ENCODE measurements at regions not wholly inside any gene's neighbourhood (a gene's known extent, or its start where the extent isn't known, plus 50 kb on each side); places are given as distances from the start of the nearest gene placed in this dataset.
"Not testable (repeated sequence)": the region's sequence is repeated elsewhere in the genome, so short reads cannot be mapped to it uniquely, and the experiment has no call there.

GRCh38 chr5:72703876-72704275, 112.6 kb upstream of the TNPO1 start:
- Mint-ChIP-seq H3K36me3 (ENCODE audit: low read depth) (no peaks in the 10 kb centered on the region), H3K27me3 (peaks cover 27% of the 10 kb centered on the region), H3K4me3 (no peak overlapping the region), H3K4me1 (ENCODE audit: low read depth) (no peaks in the 10 kb centered on the region), H3K9me3 (peaks cover 2% of the 10 kb centered on the region), H3K27ac (no peak overlapping the region)
- DNase-seq, result no peak

GRCh38 chr5:72702881-72703434, 113.5 kb upstream of the TNPO1 start:
- H3K27me3 Mint-ChIP-seq, result peaks cover 25% of the 10 kb centered on the region
- no peaks in the 10 kb centered on the region for H3K4me1 Mint-ChIP-seq (ENCODE audit: low read depth)
- H3K4me3 Mint-ChIP-seq, result no peak overlapping the region
- H3K36me3 Mint-ChIP-seq (ENCODE audit: low read depth), result no peaks in the 10 kb centered on the region
- DNase-seq, result no peak
- H3K27ac Mint-ChIP-seq, result no peak overlapping the region
- peaks cover 2% of the 10 kb centered on the region for H3K9me3 Mint-ChIP-seq

GRCh38 chr5:72702105-72702504, 114.4 kb upstream of the TNPO1 start:
- not testable (repeated sequence) for H3K4me1 Mint-ChIP-seq (ENCODE audit: low read depth); H3K9me3 Mint-ChIP-seq; H3K27ac Mint-ChIP-seq; H3K36me3 Mint-ChIP-seq (ENCODE audit: low read depth); H3K4me3 Mint-ChIP-seq; DNase-seq
- H3K27me3 Mint-ChIP-seq, result peaks cover 19% of the 10 kb centered on the region

- no peak for DNase-seq
- Mint-ChIP-seq H3K9me3 (peaks cover 2% of the 10 kb centered on the region), H3K27me3 (peaks cover 17% of the 10 kb centered on the region), H3K36me3 (ENCODE audit: low read depth) (no peaks in the 10 kb centered on the region), H3K4me3 (no peak overlapping the region), H3K4me1 (ENCODE audit: low read depth) (no peaks in the 10 kb centered on the region), H3K27ac (no peak overlapping the region)
Measured at GRCh38 chr5:72698481-72698880, 118.0 kb upstream of the TNPO1 start.

GRCh38 chr5:72697622-72698021, 118.8 kb upstream of the TNPO1 start:
- no peak overlapping the region for H3K4me3 Mint-ChIP-seq

GRCh38 chr5:72695659-72696058, 120.8 kb upstream of the TNPO1 start:
- H3K27me3 Mint-ChIP-seq, result peaks cover 34% of the 10 kb centered on the region
- H3K27ac Mint-ChIP-seq, result no peak overlapping the region
- no peaks in the 10 kb centered on the region for H3K4me1 Mint-ChIP-seq (ENCODE audit: low read depth)
- H3K9me3 Mint-ChIP-seq, result no peaks in the 10 kb centered on the region
- DNase-seq, result no peak
- H3K36me3 Mint-ChIP-seq (ENCODE audit: low read depth), result no peaks in the 10 kb centered on the region
- no peak overlapping the region for H3K4me3 Mint-ChIP-seq

More at GRCh38 chr5:72697622-72698021, 118.8 kb upstream of the TNPO1 start:
- H3K27ac Mint-ChIP-seq, result no peak overlapping the region
- peaks cover 2% of the 10 kb centered on the region for H3K9me3 Mint-ChIP-seq
- no peaks in the 10 kb centered on the region for H3K4me1 Mint-ChIP-seq (ENCODE audit: low read depth)
- peaks cover 25% of the 10 kb centered on the region for H3K27me3 Mint-ChIP-seq
- H3K36me3 Mint-ChIP-seq (ENCODE audit: low read depth), result no peaks in the 10 kb centered on the region
- DNase-seq, result no peak

- no peaks in the 10 kb centered on the region for H3K9me3 Mint-ChIP-seq
- no peak overlapping the region for H3K4me3 Mint-ChIP-seq
- no peaks in the 10 kb centered on the region for H3K4me1 Mint-ChIP-seq (ENCODE audit: low read depth)
- peaks cover 41% of the 10 kb centered on the region for H3K27me3 Mint-ChIP-seq
- no peaks in the 10 kb centered on the region for H3K36me3 Mint-ChIP-seq (ENCODE audit: low read depth)
- no peak overlapping the region for H3K27ac Mint-ChIP-seq
- no peak for DNase-seq
Measured at GRCh38 chr5:72694856-72695255, 121.6 kb upstream of the TNPO1 start.

- no peak overlapping the region for H3K4me3 Mint-ChIP-seq
- peaks cover 41% of the 10 kb centered on the region for H3K27me3 Mint-ChIP-seq
- H3K9me3 Mint-ChIP-seq, result no peaks in the 10 kb centered on the region
- no peaks in the 10 kb centered on the region for H3K4me1 Mint-ChIP-seq (ENCODE audit: low read depth)
- DNase-seq, result no peak
- no peaks in the 10 kb centered on the region for H3K36me3 Mint-ChIP-seq (ENCODE audit: low read depth)
- H3K27ac Mint-ChIP-seq, result no peak overlapping the region
Measured at GRCh38 chr5:72693546-72694205, 122.8 kb upstream of the TNPO1 start.

- no peak overlapping the region for H3K27ac Mint-ChIP-seq
- H3K36me3 Mint-ChIP-seq (ENCODE audit: low read depth), result no peaks in the 10 kb centered on the region
- DNase-seq, result no peak
- H3K4me1 Mint-ChIP-seq (ENCODE audit: low read depth), result no peaks in the 10 kb centered on the region
- no peaks in the 10 kb centered on the region for H3K9me3 Mint-ChIP-seq
- H3K27me3 Mint-ChIP-seq, result peaks cover 35% of the 10 kb centered on the region
- H3K4me3 Mint-ChIP-seq, result no peak overlapping the region
Measured at GRCh38 chr5:72692651-72693442, 123.6 kb upstream of the TNPO1 start.

GRCh38 chr5:72692231-72692637, 124.2 kb upstream of the TNPO1 start:
- H3K4me1 Mint-ChIP-seq (ENCODE audit: low read depth), result no peaks in the 10 kb centered on the region
- no peak for DNase-seq
- peaks cover 38% of the 10 kb centered on the region for H3K27me3 Mint-ChIP-seq
- no peaks in the 10 kb centered on the region for H3K36me3 Mint-ChIP-seq (ENCODE audit: low read depth)
- no peaks in the 10 kb centered on the region for H3K9me3 Mint-ChIP-seq
- no peak overlapping the region for H3K27ac Mint-ChIP-seq
- no peak overlapping the region for H3K4me3 Mint-ChIP-seq

- peaks cover 41% of the 10 kb centered on the region for H3K27me3 Mint-ChIP-seq
- no peak overlapping the region for H3K4me3 Mint-ChIP-seq
- no peaks in the 10 kb centered on the region for H3K36me3 Mint-ChIP-seq (ENCODE audit: low read depth)
Measured at GRCh38 chr5:72691751-72692150, 124.7 kb upstream of the TNPO1 start.

GRCh38 chr5:72688916-72689315, 127.5 kb upstream of the TNPO1 start:
- Mint-ChIP-seq H3K27ac (no peak overlapping the region), H3K4me3 (no peak overlapping the region), H3K27me3 (peaks cover 50% of the 10 kb centered on the region), H3K9me3 (no peaks in the 10 kb centered on the region), H3K4me1 (ENCODE audit: low read depth) (no peaks in the 10 kb centered on the region), H3K36me3 (ENCODE audit: low read depth) (no peaks in the 10 kb centered on the region)
- DNase-seq, result no peak

More at GRCh38 chr5:72691751-72692150, 124.7 kb upstream of the TNPO1 start:
- no peak for DNase-seq
- no peaks in the 10 kb centered on the region for H3K9me3 Mint-ChIP-seq
- no peaks in the 10 kb centered on the region for H3K4me1 Mint-ChIP-seq (ENCODE audit: low read depth)
- no peak overlapping the region for H3K27ac Mint-ChIP-seq

- H3K27me3 Mint-ChIP-seq, result peaks cover 42% of the 10 kb centered on the region
- H3K36me3 Mint-ChIP-seq (ENCODE audit: low read depth), result no peaks in the 10 kb centered on the region
- H3K9me3 Mint-ChIP-seq, result peaks cover 2% of the 10 kb centered on the region
- H3K4me1 Mint-ChIP-seq (ENCODE audit: low read depth), result no peaks in the 10 kb centered on the region
- no peak overlapping the region for H3K4me3 Mint-ChIP-seq
- no peak overlapping the region for H3K27ac Mint-ChIP-seq
- no peak for DNase-seq
Measured at GRCh38 chr5:72687288-72687687, 129.2 kb upstream of the TNPO1 start.

- Mint-ChIP-seq H3K27ac (no peak overlapping the region), H3K36me3 (ENCODE audit: low read depth) (no peaks in the 10 kb centered on the region), H3K9me3 (peaks cover 2% of the 10 kb centered on the region), H3K27me3 (peaks cover 42% of the 10 kb centered on the region), H3K4me1 (ENCODE audit: low read depth) (no peaks in the 10 kb centered on the region), H3K4me3 (no peak overlapping the region)
- DNase-seq, result no peak
Measured at GRCh38 chr5:72682561-72682960, 133.9 kb upstream of the TNPO1 start.

GRCh38 chr5:72681781-72682180, 134.7 kb upstream of the TNPO1 start:
- no peak overlapping the region for H3K27ac Mint-ChIP-seq
- H3K4me3 Mint-ChIP-seq, result no peak overlapping the region
- H3K36me3 Mint-ChIP-seq (ENCODE audit: low read depth), result no peaks in the 10 kb centered on the region
- H3K27me3 Mint-ChIP-seq, result peaks cover 38% of the 10 kb centered on the region
- no peak for DNase-seq
- H3K9me3 Mint-ChIP-seq, result peaks cover 2% of the 10 kb centered on the region
- H3K4me1 Mint-ChIP-seq (ENCODE audit: low read depth), result no peaks in the 10 kb centered on the region
